Anterior cingulate cortex (tissue), 58 donors: ENCODE measurements at regions not wholly inside any gene's neighbourhood (a gene's known extent, or its start where the extent isn't known, plus 50 kb on each side); places are given as distances from the start of the nearest gene placed in this dataset.

ENCODE experiments used
- DNase-seq, 58 donors: peaks; one replicate each; lab custom pipeline; 2025; lab: John Stamatoyannopoulos, UW

DNA sequence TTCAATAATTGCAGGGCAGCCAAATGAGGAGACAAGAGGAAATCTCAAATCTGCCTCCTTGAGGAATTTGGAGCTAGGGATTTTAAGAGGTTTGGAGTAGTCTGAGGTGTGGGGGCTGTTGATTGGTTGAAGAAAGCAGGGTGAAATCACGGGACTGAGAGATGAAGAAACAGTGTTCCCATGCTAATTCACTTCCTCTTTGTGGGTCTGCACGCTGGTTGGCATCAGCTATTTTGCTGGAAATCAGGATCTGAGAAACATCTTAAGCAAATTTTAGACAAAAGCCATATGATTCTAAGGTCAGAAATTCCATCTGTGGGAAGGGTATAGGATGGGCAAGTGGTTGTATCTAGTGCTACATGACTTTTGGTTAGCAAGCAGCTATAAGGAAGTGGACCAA, 107.1 kb upstream of the PAXBP1 start:
- DNase-seq = peak in 1 of 58 donors; percentile 13

DNA sequence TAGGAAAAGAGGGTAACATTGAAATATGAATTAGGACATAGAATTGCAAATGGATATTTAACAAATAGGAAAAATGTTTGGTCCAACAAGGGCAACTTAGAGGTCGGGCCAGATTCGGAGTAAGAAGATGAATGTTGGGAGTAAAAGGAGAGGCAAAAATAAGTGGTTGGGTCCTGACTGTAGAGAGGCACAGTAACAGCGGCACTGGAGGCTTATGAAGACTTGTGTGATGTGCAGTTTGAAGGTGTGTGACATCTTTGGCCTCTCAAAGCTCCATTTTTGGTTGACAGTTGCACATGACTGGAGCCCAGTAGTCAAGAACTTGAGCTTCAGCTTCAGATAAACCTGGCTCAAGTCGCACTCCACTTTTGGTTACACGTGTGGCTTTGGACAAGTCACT, 109.9 kb upstream of the PAXBP1 start:
- no peak for DNase-seq

GRCh38 chr21:32884062-32884461, 112.5 kb upstream of the PAXBP1 start:
- no peak for DNase-seq

DNA sequence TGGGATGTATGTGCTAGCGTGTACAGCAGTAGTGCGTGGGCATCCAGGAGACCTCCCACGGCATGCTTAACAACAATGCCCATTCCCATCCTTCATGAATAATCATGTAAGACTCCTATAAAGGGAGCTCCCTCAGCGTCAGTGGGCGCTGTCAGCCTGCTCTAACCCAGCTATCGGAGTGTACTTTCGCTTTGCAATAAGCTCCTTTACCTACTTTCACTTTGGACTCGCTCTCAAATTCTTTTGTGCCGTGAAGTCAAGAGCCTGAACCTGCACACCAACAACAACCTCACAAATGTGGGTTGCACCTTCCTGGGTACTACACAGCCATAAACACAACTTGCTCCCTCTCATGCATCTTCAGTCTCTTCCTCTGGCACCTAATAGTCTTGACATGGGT, 114.8 kb upstream of the PAXBP1 start:
- DNase-seq = no peak

DNA sequence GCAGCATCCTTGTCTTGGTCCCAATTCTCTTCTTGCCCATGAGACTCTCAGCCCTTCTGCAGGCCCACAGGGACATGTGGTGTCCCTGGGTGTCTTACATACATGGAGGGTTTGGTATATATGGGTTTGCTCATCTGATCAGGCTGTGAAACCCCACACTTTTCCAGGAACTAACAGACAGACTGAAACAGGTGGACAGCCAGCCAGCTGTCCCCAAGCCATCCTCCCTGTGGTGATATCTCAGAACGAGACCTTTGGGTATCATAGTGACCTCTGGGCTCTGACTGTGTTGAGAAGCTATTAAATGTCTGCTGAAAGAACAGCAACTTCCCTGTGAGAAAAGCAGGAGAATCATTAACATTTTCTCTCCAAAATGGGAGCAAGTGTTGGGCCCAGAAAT, 115.5 kb upstream of the PAXBP1 start:
- DNase-seq = no peak

GRCh38 chr21:32888971-32889370, 117.4 kb upstream of the PAXBP1 start:
- no peak for DNase-seq

- no peak for DNase-seq
Observed at GRCh38 chr21:32889596-32889995, 118.0 kb upstream of the PAXBP1 start.

- no peak for DNase-seq
Observed at GRCh38 chr21:32894321-32894720, 122.8 kb upstream of the PAXBP1 start.

DNA sequence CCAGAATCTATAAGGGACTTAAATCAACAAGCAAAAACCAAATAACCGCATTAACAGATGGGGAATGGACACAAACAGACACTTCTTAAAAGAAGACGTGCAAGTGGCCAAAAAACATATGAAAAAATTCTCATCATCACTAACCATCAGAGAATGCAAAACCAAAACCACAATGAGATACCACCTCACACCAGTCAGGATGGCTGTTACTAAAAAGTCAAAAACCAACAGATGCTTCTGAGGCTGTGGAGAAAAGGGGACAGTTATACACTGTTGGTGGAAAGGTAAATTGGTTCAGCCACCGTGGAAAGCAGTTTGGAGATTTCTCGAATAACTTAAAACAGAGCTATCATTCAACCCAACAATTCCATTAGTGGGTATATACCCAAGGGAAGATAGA, 124.9 kb upstream of the OLIG2 start:
- no peak for DNase-seq

GRCh38 chr21:32907521-32907920, 118.2 kb upstream of the OLIG2 start:
- DNase-seq = no peak

- no peak for DNase-seq
Observed at GRCh38 chr21:32908534-32908933, 117.2 kb upstream of the OLIG2 start.

DNA sequence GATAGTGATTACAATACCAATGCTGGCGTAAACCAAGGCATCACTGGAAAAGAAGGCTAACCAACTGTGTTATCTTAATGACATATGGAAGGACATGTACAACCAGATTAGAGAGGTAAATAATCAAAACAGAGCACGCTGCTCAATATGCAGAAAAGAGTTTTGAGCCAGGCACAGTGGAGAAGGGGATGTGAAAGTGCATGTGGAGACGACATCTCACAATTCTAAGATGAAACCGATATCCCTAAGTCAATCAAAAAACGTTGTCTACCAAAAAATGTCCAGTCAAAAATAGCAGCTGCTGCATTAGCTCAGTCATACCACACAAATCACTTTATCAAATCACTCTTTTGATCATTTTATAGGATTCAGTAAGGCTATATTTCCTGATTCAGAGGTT, 116.3 kb upstream of the OLIG2 start:
- DNase-seq = no peak

GRCh38 chr21:32914424-32915039, 111.2 kb upstream of the OLIG2 start:
- DNase-seq = no peak

DNA sequence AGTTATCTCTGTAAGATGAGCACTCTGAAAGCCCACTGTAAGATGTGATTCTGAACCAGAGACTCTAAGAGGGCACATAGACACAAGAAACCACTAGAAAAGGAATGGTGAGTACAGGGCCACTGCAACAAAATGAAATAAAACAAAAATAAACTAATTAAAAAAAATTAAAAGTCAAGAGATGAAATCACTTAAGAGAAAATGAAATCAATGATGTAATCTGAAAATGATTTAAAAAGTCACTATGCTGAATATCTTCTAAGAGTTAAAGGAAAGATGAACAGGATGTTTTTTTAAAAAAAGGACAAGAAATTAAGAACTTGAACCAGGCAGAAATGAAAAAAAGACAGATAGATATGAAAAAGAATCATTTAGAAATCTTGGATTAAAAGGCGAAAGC, 110.6 kb upstream of the OLIG2 start:
- DNase-seq = no peak

GRCh38 chr21:32916088-32916487, 109.6 kb upstream of the OLIG2 start:
- DNase-seq = no peak

DNA sequence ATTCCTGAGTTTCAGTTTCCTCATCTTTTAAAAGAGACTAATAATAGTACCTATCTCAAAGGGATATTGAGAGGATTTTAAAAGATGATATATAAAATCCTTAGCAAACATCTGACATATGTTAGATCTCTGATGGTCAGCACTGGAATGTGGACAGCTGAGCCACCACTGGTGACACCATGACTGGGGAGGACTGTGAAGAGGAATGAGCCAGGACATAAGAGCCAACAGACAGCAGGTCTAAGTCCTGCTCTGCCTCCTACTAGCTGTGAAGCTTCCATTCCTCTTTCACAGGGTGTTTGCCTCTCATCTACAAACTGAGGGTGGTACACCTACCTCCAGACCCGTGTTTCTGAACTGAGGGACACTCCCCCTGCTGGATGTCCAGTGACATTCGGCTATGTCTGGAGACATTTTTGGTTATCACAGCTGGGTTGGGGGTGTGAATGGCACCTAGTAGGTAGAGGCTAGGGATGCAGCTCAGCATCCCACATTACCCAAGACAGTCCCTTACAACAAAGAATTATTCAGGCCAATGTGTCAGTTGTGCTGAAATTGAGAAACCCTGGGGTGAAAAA, 109.1 kb upstream of the OLIG2 start:
- no peak for DNase-seq

GRCh38 chr21:32917362-32918135, 108.2 kb upstream of the OLIG2 start:
- peak in 40 of 58 donors; percentile 1 to 67 (median 18) for DNase-seq

GRCh38 chr21:32918478-32919120, 107.1 kb upstream of the OLIG2 start:
- DNase-seq = no peak

GRCh38 chr21:32920474-32920873, 105.3 kb upstream of the OLIG2 start:
- DNase-seq = peak in 2 of 58 donors; percentile 2 to 4

- peak in 1 of 58 donors; percentile 6 for DNase-seq
Observed at GRCh38 chr21:32921632-32922230, 104.0 kb upstream of the OLIG2 start.

DNA sequence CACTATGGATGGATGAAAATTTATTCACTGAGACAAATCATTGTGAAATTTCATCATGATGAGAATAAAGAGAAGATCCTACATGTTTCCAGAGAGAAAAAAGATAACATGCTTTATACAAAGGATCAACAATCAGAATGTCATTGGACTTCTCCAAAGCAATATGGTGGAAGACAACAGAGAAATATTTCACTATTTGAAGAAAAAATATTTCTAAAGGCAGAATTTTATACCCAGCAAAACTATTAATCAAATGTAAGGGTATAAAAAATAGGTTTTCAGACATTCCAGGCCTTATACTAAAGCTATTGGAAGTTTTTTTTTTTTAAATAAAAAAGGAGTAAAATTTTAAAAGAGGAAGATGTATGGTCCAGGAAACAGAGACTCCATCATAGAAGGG, 100.6 kb upstream of the OLIG2 start:
- DNase-seq = no peak
